Esophagus muscularis mucosa (tissue), 4 donors: ENCODE measurements at regions not wholly inside any gene's neighbourhood (a gene's known extent, or its start where the extent isn't known, plus 50 kb on each side); places are given as distances from the start of the nearest gene placed in this dataset.

Experiments used
- DNase-seq: peaks from one replicate; pipeline ENCODE4 v3.0.0-alpha.2; 2017; ENCODE audit errors: extremely low spot score
- H3K27ac ChIP-seq, 4 donors: fragments of 200-600 bp; sonication (generic); replicated peaks in 1 of 4; 1 replicate in 3 of 4; 2 replicates in 1 of 4; pipeline ENCODE4 v1.5.1; 2016 to 2019; ENCODE audit warnings: mild to moderate bottlenecking in 1 of 4
- H3K27me3 ChIP-seq, 4 donors: fragments of 200-600 bp; sonication (generic); one replicate each; pipeline versions ENCODE4 v1.5.1 to v1.6.0; 2016 to 2019
- H3K36me3 ChIP-seq, 4 donors: fragments of 200-600 bp; sonication (generic); one replicate each; pipeline ENCODE4 v1.5.1; 2016 to 2019
- H3K4me1 ChIP-seq, 4 donors: fragments of 200-600 bp; sonication (generic); one replicate each; pipeline ENCODE4 v1.5.1; 2016 to 2019
- H3K4me3 ChIP-seq, 4 donors: fragments of 200-600 bp; sonication (generic); 1 replicate in 2 of 4; 2 replicates in 2 of 4; pipeline ENCODE4 v1.5.1; 2016 to 2019; ENCODE audit warnings: mild to moderate bottlenecking in 4 of 4, moderate library complexity in 1 of 4
- H3K9me3 ChIP-seq, 4 donors: fragments of 200-600 bp; sonication (generic); 1 replicate in 3 of 4; 2 replicates in 1 of 4; pipeline ENCODE4 v1.5.1; 2016 to 2019
- CTCF ChIP-seq, 3 experiments: fragments of 200-600 bp in 2 of 3; fragments of 450-650 bp in 1 of 3; sonication (generic) in 2 of 3; IDR thresholded peaks; one replicate each; pipeline ENCODE4 v1.5.1; 2017 to 2019; ENCODE audit warnings: antibody characterized with exemption in 3 of 3, mild to moderate bottlenecking in 2 of 3, moderate library complexity in 1 of 3
- EP300 ChIP-seq: sonication (generic); formaldehyde crosslinking; IDR thresholded peaks from one replicate; pipeline ENCODE4 v1.6.1; 2017; ENCODE audit warnings: antibody characterized with exemption
- POLR2A ChIP-seq: fragments of 450-650 bp; IDR thresholded peaks from one replicate; pipeline ENCODE4 v1.6.1; 2017; ENCODE audit warnings: antibody characterized with exemption, moderate library complexity, mild to moderate bottlenecking, low read depth
- POLR2AphosphoS5 ChIP-seq, 2 donors: sonication (generic); formaldehyde crosslinking; IDR thresholded peaks; one replicate each; pipeline ENCODE4 v1.6.1; 2017; ENCODE audit warnings: antibody characterized with exemption in 2 of 2
- WGBS: methylation state at CpG from one replicate; pipeline ENCODE4 v1.1.5; 2018; 5-methylcytosine and 5-hydroxymethylcytosine counted together
- intact Hi-C: fragments of 100-400 bp; cut with DNase I; formaldehyde crosslinking; loops from one replicate; pipeline ENCODE4 v1.15.1; 2023

GRCh38 chr4:184896868-184897715, 71.3 kb upstream of the ACSL1 start:
- H3K36me3 ChIP-seq: no peaks in the 10 kb centered on the region
- H3K27me3 ChIP-seq: peaks cover 0 to 13% (median 0%) of the 10 kb centered on the region in 4 donors
- no peak overlapping the region for H3K27ac ChIP-seq
- H3K4me3 ChIP-seq: no peak overlapping the region
- DNase-seq: no peak
- peaks cover 0 to 6% (median 0%) of the 10 kb centered on the region in 4 donors for H3K9me3 ChIP-seq
- TF ChIP-seq POLR2AphosphoS5 (IDR thresholded peaks at IDR 0.05) (no peak), EP300 (no peak), POLR2A (no peak), CTCF (IDR thresholded peaks at IDR 0.05) (no peak)
- WGBS: 53% methylated on average over 19 of the region's 19 CpGs
- H3K4me1 ChIP-seq: peaks cover 0 to 5% (median 0%) of the 10 kb centered on the region in 4 donors
- intact Hi-C loops: no loop called here

- DNase-seq: no peak
- WGBS: 66% methylated on average over 7 of the region's 7 CpGs
These were observed 72.1 kb upstream of the ACSL1 start for GRCh38 chr4:184897895-184898294.

GRCh38 chr4:184898793-184899192, 73.0 kb upstream of the ACSL1 start:
- H3K27ac ChIP-seq: no peak overlapping the region
- H3K4me3 ChIP-seq: no peak overlapping the region
- no peak for DNase-seq
- H3K36me3 ChIP-seq: no peaks in the 10 kb centered on the region
- intact Hi-C loops: no loop called here
- WGBS: 90% methylated on average over 5 of the region's 5 CpGs
- H3K9me3 ChIP-seq: peaks cover 0 to 3% (median 0%) of the 10 kb centered on the region in 4 donors
- H3K27me3 ChIP-seq: peaks cover 0 to 13% (median 0%) of the 10 kb centered on the region in 4 donors
- H3K4me1 ChIP-seq: peaks cover 0 to 5% (median 0%) of the 10 kb centered on the region in 4 donors
- TF ChIP-seq POLR2A (no peak), CTCF (IDR thresholded peaks at IDR 0.05) (no peak), EP300 (no peak), POLR2AphosphoS5 (IDR thresholded peaks at IDR 0.05) (no peak)

More at GRCh38 chr4:184897895-184898294, 72.1 kb upstream of the ACSL1 start:
- TF ChIP-seq POLR2A (no peak), POLR2AphosphoS5 (IDR thresholded peaks at IDR 0.05) (no peak), EP300 (no peak), CTCF (IDR thresholded peaks at IDR 0.05) (no peak)
- Histone ChIP-seq H3K36me3 (no peaks in the 10 kb centered on the region), H3K4me1 (peaks cover 0 to 5% (median 0%) of the 10 kb centered on the region in 4 donors), H3K27ac (no peak overlapping the region), H3K4me3 (no peak overlapping the region), H3K27me3 (peaks cover 0 to 13% (median 0%) of the 10 kb centered on the region in 4 donors), H3K9me3 (peaks cover 0 to 6% (median 0%) of the 10 kb centered on the region in 4 donors)
- intact Hi-C loops: no loop called here

- Histone ChIP-seq H3K27me3 (peaks cover 0 to 13% (median 0%) of the 10 kb centered on the region in 4 donors), H3K4me3 (no peak overlapping the region), H3K4me1 (peaks cover 0 to 5% (median 0%) of the 10 kb centered on the region in 4 donors), H3K27ac (no peak overlapping the region), H3K9me3 (no peaks in the 10 kb centered on the region), H3K36me3 (no peaks in the 10 kb centered on the region)
- WGBS: 86% methylated on average over 9 of the region's 9 CpGs
- TF ChIP-seq CTCF (IDR thresholded peaks at IDR 0.05) (no peak), EP300 (no peak), POLR2A (no peak), POLR2AphosphoS5 (IDR thresholded peaks at IDR 0.05) (no peak)
- no peak for DNase-seq
- intact Hi-C loops: no loop called here
These were observed 73.7 kb upstream of the ACSL1 start for GRCh38 chr4:184899261-184900134.
